HG02973 (cell line): ENCODE measurements at regions not wholly inside any gene's neighbourhood (a gene's known extent, or its start where the extent isn't known, plus 50 kb on each side); places are given as distances from the start of the nearest gene placed in this dataset.

ENCODE experiments used
- ATAC-seq: cut with Tn5 transposase; IDR thresholded peaks from one replicate; pipeline ENCODE4 v1.9.1; 2021; ENCODE audit warnings: moderate library complexity; ENCODE audit not compliant: unreplicated experiment

- no peak for ATAC-seq
Observed at GRCh38 chr4:182083671-182084410, 159.4 kb upstream of the TENM3 start.

GRCh38 chr4:182085051-182085480, 158.1 kb upstream of the TENM3 start:
- no peak for ATAC-seq

- no peak for ATAC-seq
Observed at GRCh38 chr4:182089326-182089725, 153.9 kb upstream of the TENM3 start.

- no peak for ATAC-seq
Observed at GRCh38 chr4:182090186-182090585, 153.0 kb upstream of the TENM3 start.

- no peak for ATAC-seq
Observed at GRCh38 chr4:182091128-182091527, 152.1 kb upstream of the TENM3 start.

GRCh38 chr4:182093431-182093831, 149.8 kb upstream of the TENM3 start:
- no peak for ATAC-seq

- no peak for ATAC-seq
Observed at GRCh38 chr4:182093935-182094334, 149.3 kb upstream of the TENM3 start.

- ATAC-seq: no peak
Observed at GRCh38 chr4:182101618-182102017, 141.6 kb upstream of the TENM3 start.

GRCh38 chr4:182102576-182102975, 140.6 kb upstream of the TENM3 start:
- no peak for ATAC-seq

GRCh38 chr4:182103614-182104319, 139.4 kb upstream of the TENM3 start:
- ATAC-seq: no peak

GRCh38 chr4:182105416-182105815, 137.8 kb upstream of the TENM3 start:
- no peak for ATAC-seq

- no peak for ATAC-seq
Observed at GRCh38 chr4:182107931-182108330, 135.3 kb upstream of the TENM3 start.

GRCh38 chr4:182111586-182111985, 131.6 kb upstream of the TENM3 start:
- ATAC-seq: no peak

GRCh38 chr4:182113779-182114178, 129.4 kb upstream of the TENM3 start:
- no peak for ATAC-seq

GRCh38 chr4:182124359-182124758, 118.8 kb upstream of the TENM3 start:
- no peak for ATAC-seq

GRCh38 chr4:182126096-182126495, 117.1 kb upstream of the TENM3 start:
- no peak for ATAC-seq

GRCh38 chr4:182126603-182127002, 116.6 kb upstream of the TENM3 start:
- no peak for ATAC-seq

- ATAC-seq: no peak
Observed at GRCh38 chr4:182133033-182133432, 110.2 kb upstream of the TENM3 start.

GRCh38 chr4:182134261-182134660, 108.9 kb upstream of the TENM3 start:
- ATAC-seq: no peak

- ATAC-seq: no peak
Observed at GRCh38 chr4:182136201-182136600, 107.0 kb upstream of the TENM3 start.

GRCh38 chr4:182137343-182137742, 105.9 kb upstream of the TENM3 start:
- no peak for ATAC-seq

GRCh38 chr4:182139491-182139890, 103.7 kb upstream of the TENM3 start:
- no peak for ATAC-seq
